SK-MEL-5 (cell line): ENCODE measurements at regions not wholly inside any gene's neighbourhood (a gene's known extent, or its start where the extent isn't known, plus 50 kb on each side); places are given as distances from the start of the nearest gene placed in this dataset.

Experiments
- DNase-seq: peaks from one replicate; pipeline ENCODE4 v3.0.0-alpha.2; 2016; ENCODE audit warnings: low read depth, low spot score
- in situ Hi-C: cut with HindIII; loops from 2 replicates; pipeline ENCODE4 v1.10.0; 2016; ENCODE audit warnings: low sequenced_read_pairs, high pct_unique_total_duplicates, low pct_unique_long_range_greater_than_20kb

DNA sequence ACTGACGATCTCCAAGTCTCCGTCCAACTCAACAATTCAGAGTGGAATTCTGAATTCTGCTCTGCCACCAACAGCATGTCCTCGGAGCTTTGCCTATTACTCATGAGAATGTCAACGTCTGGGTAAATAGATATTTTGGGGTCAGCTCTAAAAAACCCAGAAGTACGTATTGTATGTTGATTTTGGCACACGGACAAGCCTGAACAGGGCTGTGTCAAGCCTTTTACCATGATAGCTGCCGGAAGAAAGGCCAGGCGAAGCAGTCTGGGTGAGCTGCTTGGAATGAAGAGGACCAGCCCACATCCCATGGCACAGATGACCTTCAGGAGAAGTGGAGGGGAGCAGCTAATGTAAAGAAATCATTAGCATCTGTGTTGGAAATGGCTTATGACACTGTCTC, 88.0 kb upstream of the JAG1 start:
- no peak for DNase-seq
- in situ Hi-C loops = no loop called here

- in situ Hi-C loops = no loop called here
- no peak for DNase-seq
These were observed 88.4 kb upstream of the JAG1 start for GRCh38 chr20:10762216-10762615.

DNA sequence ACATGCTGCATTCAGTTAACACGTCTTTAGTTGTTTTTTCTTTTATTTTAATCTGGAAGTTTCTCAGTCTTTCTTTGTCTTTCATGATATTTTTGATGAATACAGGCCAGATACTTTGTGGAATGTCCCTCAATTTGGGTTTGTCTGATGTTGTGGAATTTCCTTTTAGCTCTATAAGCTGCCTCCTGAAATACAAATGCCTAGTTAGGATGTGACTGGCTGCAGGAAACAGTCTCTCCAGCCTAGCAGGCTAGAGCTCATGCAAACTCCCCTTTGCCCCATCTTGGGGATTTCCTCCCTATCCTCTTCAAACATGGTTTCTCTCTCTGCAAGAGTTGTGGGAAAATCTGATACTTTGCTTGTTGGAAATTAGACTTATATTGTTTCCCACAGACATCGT, 89.3 kb upstream of the JAG1 start:
- in situ Hi-C loops = no loop called here

DNA sequence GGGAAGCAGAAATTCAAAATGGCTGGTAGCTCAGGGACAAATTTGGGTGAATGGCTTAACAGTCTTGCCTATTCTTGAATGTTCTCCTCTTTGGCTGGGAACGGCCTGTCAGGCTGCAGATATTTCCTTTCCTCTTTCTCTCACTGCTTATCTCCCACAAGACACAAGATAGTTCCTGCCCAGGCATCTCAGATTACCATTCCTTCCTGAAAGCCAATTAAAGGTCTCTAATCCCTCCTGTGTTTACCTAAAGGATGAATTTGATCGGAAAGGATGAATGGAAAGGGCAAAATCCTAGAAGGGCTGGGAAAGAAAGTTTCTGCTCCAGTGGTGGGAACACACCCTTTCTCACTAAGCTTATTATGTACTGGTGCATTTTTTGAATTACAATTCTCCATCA, 95.9 kb upstream of the JAG1 start:
- in situ Hi-C loops = no loop called here
- DNase-seq = no peak

More for the DNA sequence above, 89.3 kb upstream of the JAG1 start:
- no peak for DNase-seq

- DNase-seq = no peak
- in situ Hi-C loops = no loop called here
These were observed 97.0 kb upstream of the JAG1 start for GRCh38 chr20:10770753-10771152.

GRCh38 chr20:10771435-10772140, 97.8 kb upstream of the JAG1 start:
- in situ Hi-C loops = no loop called here
- DNase-seq = no peak

DNA sequence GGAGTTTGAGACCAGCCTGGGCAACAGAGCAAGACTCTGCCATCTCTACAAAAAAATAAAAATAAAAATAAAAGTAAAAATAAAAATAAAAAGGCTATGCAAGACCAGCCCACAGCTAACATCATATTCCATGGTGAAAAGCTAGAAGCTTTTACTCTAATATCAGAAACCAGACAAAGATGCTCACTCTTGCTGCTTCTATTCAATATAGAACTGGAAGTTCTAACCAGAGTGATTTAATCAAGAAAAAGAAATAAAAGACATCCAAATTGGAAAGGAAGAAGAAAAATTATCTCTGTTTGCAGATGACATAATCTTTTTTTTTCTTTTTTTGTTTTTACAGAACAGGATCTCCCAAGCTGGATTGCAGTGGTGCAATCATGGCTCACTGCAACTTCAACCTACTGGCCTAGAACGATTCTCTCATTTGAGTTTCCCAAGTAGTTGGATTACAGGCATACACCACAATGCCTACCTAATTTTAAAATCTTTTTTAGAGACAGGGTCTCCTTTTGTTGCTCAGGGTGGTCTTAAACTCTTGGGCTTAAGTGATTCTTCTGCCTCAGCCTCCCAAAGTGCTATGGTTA, 100.7 kb upstream of the JAG1 start:
- DNase-seq = no peak
- in situ Hi-C loops = no loop called here

- in situ Hi-C loops = no loop called here
- no peak for DNase-seq
These were observed 103.9 kb upstream of the JAG1 start for GRCh38 chr20:10777710-10778109.

DNA sequence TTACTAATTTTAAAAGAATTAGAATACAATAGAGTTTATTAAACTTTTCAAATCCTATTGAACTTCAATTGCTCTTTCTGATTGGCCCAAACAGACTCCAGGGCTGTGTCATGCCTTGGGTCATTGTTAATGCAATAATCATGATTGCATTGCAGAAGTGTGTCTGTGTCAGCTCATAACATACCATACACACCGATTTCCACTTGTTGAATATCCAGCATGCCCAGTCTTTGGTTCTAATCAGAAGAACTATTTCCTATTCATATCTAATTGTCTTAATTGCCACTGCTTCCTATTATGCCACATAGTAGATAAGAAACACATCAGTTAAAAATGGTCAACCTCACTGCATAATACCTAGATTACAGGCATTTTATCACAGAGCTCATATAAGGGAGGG, 106.1 kb upstream of the JAG1 start:
- no peak for DNase-seq
- in situ Hi-C loops = no loop called here

- no peak for DNase-seq
- in situ Hi-C loops = no loop called here
These were observed 107.1 kb upstream of the JAG1 start for GRCh38 chr20:10780901-10781300.

DNA sequence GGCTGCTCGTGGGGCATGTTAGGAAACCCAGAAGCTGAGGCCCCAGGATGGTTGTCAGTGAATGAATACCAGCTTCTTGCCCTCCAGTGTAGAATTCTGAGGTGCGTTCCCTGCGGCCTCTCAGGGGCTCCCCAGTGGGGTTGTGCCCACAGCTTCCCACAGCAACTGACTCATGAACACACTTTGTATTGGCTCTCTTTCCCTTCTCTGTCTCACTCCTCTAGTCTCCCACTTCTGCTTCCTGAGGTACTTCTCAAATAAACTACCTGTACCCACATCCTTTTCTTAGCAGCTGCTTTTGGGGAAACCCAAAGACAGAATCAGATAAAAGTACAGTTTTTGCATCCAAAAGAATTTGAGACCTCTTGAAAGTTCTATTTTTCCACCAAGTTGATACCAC, 107.7 kb upstream of the JAG1 start:
- DNase-seq = no peak
- in situ Hi-C loops = no loop called here

- in situ Hi-C loops = no loop called here
- DNase-seq = no peak
These were observed 110.1 kb upstream of the JAG1 start for GRCh38 chr20:10783707-10784553.

GRCh38 chr20:10784554-10785183, 110.9 kb upstream of the JAG1 start:
- in situ Hi-C loops = no loop called here
- DNase-seq = no peak

DNA sequence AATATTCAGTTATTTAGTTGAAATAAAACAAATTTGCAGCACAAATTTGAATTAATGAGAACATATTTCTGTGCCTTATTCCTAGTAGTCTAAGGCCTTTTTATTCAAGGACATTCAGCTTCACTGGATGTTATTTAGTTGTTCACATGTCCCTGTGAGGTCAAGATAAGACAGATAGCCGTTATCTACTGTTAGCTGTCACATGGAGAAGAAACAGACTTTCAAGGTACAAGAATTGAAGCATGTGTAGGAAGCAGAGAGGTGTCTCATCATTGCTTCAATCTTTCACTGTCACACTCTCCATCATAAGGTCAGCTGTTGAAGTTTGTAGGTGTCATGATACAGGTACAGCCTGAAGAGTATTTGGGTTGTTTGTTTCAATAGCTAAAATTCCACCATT, 112.9 kb upstream of the JAG1 start:
- no peak for DNase-seq
- in situ Hi-C loops = no loop called here

DNA sequence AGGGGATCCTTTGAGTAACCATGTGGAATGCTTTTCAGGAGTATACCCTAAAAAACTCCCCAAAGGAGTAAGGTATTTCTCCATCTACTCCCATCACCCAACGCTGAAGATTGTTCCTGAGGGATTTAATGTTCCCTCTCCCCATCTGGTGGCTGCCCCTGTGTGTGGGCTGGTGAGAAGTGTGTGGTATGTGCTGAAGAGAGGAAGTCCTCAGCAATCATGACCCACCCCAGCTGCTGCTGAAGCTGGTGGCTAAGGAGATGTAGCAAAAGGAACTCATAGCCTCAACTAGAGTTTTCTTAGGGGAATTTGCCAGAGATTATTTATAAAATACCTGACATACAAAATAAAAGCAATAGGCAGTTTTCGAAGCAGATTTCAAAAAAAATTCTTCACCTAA, 114.3 kb upstream of the JAG1 start:
- in situ Hi-C loops = no loop called here

DNA sequence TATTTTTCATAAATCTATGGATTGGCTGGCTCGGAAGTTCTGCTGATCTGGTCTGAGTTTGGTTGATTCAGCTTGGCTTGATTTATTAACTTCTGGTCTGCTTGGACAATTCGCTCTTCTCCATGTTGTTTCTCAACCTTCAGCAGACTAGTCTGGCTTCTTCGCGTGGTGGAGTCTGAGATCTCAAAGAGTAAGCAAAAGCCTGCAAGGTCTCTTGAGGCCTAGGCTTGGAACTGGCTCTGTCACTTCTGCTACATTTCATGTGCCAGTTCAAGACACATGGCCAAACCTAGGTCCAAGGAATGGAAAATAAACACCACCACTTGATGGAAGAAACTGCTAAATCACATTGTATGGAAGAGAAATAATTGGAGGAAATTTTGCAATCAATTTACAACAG, 115.1 kb upstream of the JAG1 start:
- in situ Hi-C loops = no loop called here
- no peak for DNase-seq

More for the DNA sequence above, 114.3 kb upstream of the JAG1 start:
- no peak for DNase-seq

DNA sequence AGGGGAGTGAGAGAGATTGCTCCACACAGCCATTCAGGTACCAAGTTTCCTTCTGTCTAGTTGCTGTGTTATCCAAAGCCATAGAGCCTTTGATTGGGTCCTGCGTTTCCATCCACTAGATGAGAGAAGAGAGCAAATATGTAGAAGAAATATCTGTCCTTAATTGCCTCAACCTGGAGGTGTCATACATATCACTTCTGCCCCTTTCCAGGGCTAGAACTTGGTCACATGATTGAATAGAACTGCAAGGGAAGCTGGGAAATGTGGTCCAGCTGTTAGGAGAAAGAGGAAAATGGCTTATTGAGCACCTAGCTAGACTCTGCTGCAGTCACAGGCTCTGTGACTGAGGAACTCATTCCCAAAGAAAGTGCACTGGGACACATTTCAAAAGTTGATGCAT, 115.6 kb upstream of the JAG1 start:
- in situ Hi-C loops = no loop called here
- no peak for DNase-seq

- in situ Hi-C loops = no loop called here
- DNase-seq = no peak
These were observed 116.2 kb upstream of the JAG1 start for GRCh38 chr20:10790013-10790412.
